ENCODE measurements at regions not wholly inside any gene's neighbourhood (a gene's known extent, or its start where the extent isn't known, plus 50 kb on each side); places are given as distances from the start of the nearest gene placed in this dataset.
A peak's percentile ranks its signal among the peaks of the same experiment; 100 is the strongest.

DNA sequence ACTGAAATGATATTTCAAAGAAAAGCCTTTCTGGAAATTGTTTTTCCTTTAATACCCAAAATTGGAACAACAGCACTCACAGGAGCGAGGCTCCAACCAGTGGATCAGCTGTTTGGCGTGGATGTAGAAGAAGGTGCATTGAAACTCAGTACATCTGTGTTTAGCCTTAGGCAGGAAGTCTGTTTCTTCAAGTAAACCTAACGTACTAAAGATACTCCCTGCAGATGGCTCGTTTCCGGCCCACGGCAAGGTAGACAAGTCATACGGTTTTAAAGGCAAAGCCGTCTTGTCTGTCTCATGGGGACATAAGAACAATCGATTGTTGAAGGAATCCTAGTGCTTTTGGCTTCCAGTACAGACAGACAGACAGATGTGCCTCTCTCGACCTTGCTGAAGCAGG lies 50.0 kb upstream of the CLCN4 start:
- Histone ChIP-seq H3K27me3 (ENCODE audit: control insufficient read depth in 2 of 2, insufficient read depth in 2 of 2, low read length in 2 of 2) (no peaks in the 10 kb centered on the region), H3K4me3 (ENCODE audit: low read length) (peak overlapping the region; percentile 34), H3K9me3 (ENCODE audit: control insufficient read depth in 2 of 3, low read length in 3 of 3) (no peaks in the 10 kb centered on the region), H3K4me1 (ENCODE audit: control insufficient read depth in 2 of 2, insufficient read depth in 2 of 2, low read length in 2 of 2) (peaks cover 46 to 56% of the 10 kb centered on the region in 2 donors), H3K36me3 (ENCODE audit: control insufficient read depth in 2 of 3, insufficient read depth in 3 of 3, low read length in 3 of 3) (peaks cover 0 to 11% (median 0%) of the 10 kb centered on the region in 3 experiments), H3K27ac (ENCODE audit: low read depth, low read length) (peak overlapping the region; percentile 81)
- peak overlapping the region; percentile 81 to 100 (median 94) for H3K27ac Mint-ChIP-seq
- ATAC-seq (peak; percentile 77), DNase-seq (peak in 8 of 9 donors; percentile 28 to 71 (median 60))
- H3K4me3 Mint-ChIP-seq, result peak overlapping the region; percentile 48 to 78 (median 62)
- no peaks in the 10 kb centered on the region for H3K27me3 Mint-ChIP-seq
- H3K9me3 Mint-ChIP-seq, result no peaks in the 10 kb centered on the region
- H3K4me1 Mint-ChIP-seq, result peaks cover 14 to 73% (median 54%) of the 10 kb centered on the region in 7 donors
- ChIA-PET POLR2A (interaction anchor here (1.6 to 4.4 kb wide), 4 partner anchors 8 to 95 kb away, joined by 4 to 26 read pairs (median 10); no protein-coding TSS in a partner anchor), CTCF (interaction anchor here (1.1 to 3.0 kb wide), 3 partner anchors 12 to 25 kb away, joined by 3 to 17 read pairs (median 3); no protein-coding TSS in a partner anchor)
- peaks cover 0 to 31% (median 8%) of the 10 kb centered on the region in 5 donors for H3K36me3 Mint-ChIP-seq
- intact Hi-C loops (cut with micrococcal nuclease), result loop anchor here (1.0 to 5.0 kb wide), 4 partner anchors 9 to 1650 kb away; partner anchors contain the start of genes MSL3 (in 1 of the 2) and TBL1X (in 1 of the 2)

Data from naive thymus-derived CD4-positive, alpha-beta T cell (primary cell).